Globus pallidus (tissue), 1 donor: ENCODE measurements at regions not wholly inside any gene's neighbourhood (a gene's known extent, or its start where the extent isn't known, plus 50 kb on each side); places are given as distances from the start of the nearest gene placed in this dataset.
"Not testable (repeated sequence)": the region's sequence is repeated elsewhere in the genome, so short reads cannot be mapped to it uniquely, and the experiment has no call there.

ENCODE experiments used
- DNase-seq: peaks from one replicate; pipeline ENCODE4 v3.0.0-alpha.2; 2015; ENCODE audit warnings: low spot score

DNA sequence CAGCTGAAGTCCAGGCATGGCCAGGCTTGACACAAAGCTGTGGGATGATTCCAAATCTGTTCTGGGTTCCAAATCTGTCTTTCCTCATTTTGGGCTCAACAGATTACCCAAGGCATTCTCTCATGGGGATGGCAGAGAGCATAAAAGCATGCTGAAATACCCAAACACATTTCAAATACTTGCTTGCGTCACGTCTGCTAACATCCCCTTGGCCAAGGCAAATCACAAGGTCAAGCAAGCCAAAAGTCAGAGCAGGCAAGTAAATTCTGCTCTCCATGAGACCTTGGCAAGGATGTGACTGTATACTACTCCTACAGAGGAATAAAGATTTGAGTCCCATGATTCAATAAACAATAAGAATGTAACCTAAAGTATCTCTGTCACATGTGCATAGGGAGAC, 306.7 kb downstream of the EPB41L4A start:
- no peak for DNase-seq

DNA sequence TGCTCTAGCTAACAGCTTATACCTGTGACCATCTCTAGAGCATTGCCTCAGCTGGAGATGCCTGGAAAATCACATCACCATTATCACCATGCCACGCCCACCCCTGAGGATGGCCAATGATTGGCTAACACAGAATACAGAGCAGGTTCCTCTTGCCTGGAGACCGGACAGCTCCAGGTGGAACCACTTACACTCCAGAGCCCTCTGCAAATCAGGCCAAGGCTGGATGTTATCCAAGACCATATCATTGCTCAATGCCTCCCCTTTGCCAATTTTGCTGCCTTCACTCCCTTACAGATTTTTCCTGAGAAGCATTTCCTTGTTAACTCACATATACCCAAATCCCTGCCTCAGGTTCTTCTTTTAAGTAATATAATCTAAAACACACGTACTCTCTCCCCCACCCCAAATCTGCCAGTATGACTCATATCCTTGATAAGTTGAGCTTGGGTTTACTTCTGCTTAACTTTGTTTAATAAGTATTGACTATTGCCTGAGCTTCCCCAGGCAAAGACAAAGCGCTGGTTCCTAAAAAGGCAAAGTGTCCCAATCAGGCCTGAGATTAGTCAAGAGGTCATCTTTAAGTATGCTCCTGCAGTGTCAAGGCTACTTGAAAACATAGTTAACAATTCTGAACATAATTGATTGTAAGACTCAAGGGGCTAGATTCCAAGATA, 309.6 kb downstream of the EPB41L4A start:
- DNase-seq = no peak

DNA sequence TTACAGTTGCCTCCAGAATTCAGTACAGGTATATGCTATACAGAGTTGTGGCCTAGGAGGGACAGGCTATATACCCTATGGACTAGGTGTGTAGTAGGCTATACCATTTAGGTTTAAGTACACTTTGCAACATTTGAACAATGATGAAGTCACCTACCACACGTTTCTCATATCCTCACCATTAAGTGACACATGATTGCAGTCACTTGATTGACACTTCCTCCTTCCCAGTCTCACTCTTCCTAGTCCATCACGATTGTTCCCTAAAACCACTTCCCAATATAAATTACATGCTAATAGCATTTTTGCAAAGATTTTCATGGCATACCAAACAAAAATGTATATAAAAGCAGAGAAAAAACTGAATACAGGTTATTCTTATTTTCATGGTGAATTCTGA, 312.2 kb downstream of the EPB41L4A start:
- no peak for DNase-seq

DNA sequence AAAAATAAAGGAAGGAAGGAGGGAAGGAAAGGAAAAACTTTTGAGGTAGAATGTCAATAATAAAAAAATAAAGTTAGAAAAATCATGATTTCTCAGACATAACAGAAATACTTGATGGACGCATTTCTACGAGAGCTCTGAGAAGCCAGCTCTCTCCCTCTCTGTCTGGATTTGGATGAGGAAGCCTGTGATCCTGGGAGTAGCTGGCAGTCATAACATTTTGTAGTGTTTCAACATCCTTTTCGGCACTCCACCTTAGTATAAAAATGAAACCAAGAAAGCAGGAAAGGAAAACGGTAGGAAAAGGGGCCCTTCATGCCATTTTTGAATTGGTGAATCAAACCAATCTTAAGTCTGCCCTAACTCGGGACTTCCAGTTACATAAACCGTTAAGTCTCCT, 321.3 kb downstream of the EPB41L4A start:
- DNase-seq = no peak

DNA sequence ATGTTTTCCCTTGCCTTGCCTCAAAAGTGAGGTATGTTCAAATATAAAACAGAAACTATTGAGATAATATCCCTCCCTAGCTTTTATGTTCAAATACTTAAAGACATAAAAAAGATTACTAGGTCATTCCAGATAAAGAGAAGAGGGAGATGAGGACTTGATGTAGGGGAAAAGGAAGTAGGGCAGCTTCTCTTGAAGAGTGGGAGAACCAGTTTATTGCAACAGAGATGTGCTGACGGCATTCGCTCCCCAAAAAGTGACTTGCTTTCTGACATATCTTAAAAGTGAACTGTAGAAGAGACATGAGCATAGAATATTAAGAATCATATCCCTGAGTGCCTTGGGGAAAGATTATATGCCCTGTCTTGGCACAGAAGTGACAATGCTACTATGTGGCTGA, 330.2 kb upstream of the NREP start:
- no peak for DNase-seq

DNA sequence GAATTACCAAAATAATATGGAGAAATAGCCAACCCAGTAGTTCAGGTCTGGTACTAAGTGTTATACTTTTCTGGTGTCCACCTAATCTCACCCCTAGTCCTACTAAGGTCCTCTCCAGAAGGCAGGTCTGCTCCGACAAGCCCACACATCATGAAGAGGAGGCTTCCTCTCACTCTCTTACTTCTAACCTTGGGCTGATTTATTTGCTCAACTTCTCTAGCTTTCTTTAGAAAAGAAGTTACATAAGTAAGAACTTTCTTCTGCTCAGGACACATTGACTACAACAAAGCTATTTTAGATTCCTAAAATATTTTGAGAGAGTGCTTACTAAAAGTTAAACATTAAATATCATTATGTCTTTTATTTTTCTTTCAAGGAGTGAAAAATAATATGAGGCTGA, 329.7 kb upstream of the NREP start:
- no peak for DNase-seq

DNA sequence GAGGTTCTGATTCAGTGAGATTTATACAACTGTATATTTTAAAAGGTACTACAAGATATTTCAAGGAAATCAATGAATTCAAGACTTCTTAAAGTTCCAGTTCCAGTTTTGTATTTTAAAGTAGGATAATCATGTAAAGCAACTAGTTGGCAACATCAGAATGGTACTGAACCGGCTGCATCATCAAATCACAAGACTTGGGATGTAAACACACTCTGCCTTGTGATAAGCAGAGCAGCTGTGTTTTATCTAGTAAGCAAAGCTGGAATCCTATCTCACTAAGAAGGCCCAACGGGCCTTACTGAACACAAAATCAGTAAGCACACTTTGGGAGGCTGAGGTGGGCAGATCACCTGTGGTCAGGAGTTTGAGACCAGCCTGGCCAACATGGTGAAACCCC, 327.2 kb upstream of the NREP start:
- DNase-seq = no peak

DNA sequence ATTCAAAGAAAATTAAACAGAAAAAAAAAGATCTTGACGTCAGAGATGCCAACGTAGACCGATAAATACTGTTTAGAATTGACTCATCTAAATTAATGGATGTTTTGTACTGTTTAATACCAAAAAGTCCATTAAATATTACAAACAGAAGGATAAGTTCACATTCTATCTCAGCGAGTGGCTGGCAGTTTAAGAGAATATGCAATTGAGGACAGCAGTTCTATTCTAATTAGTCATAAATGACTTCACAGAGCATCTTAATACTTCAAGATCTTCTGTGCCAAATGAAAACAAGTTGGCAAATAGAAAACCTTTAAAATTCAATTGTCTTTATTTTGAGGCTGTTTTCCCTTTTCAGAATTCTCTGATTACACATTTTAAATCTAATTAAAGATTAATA, 326.6 kb upstream of the NREP start:
- no peak for DNase-seq

DNA sequence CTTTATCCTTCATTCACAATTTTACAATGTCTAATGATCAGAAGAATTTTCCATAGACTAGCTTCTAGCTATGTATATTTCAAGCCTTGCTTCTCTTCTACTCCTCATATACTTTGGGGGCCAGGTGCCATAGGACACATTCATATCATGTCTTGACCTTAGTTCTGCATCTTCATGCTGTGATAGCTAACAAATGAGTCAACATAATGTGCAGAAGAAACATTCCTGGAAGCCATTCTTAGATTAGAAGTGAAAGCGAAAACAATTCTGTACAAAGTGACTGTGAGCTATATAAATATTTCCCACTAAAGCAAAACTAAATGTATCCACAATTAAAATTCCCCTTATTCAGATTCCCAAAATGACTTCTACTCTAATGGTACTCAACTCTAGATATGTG, 320.2 kb upstream of the NREP start:
- no peak for DNase-seq

DNA sequence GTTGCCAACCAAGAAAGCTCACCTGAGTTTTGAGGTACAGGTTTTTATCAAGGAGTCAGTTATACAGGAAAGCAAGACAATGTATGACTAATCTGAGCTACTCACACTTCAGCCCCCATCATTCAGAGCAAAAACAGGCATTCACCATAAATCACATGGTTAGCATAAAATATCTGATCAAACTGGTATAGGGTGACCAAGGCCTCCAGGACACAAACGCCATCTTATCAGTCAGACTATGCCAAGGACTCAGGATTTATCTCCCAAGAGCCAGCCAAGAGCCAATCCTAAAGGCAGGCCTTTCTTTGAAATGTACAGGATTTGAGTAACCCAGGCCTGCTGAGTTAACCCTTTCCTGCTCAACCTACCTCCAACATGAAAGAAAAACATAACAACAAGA, 313.0 kb upstream of the NREP start:
- DNase-seq = no peak

DNA sequence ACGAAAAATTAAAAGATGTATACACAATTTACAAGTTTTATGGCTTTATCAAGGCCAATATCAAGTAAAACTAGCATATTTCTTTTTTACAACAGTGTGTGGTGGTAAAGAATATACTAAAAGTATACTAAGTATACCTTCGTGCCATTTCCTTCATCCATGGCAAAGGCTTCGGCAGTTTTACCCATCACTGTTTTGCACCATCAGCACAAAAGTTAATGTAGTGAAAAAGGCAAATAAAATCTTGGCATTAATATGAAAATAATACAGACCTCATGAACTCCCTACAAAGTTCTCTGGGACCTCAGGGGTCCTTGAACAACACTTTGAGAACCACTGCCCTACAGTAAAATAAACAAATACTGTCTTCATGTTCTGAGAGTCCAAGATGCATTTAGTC, 312.3 kb upstream of the NREP start:
- no peak for DNase-seq

DNA sequence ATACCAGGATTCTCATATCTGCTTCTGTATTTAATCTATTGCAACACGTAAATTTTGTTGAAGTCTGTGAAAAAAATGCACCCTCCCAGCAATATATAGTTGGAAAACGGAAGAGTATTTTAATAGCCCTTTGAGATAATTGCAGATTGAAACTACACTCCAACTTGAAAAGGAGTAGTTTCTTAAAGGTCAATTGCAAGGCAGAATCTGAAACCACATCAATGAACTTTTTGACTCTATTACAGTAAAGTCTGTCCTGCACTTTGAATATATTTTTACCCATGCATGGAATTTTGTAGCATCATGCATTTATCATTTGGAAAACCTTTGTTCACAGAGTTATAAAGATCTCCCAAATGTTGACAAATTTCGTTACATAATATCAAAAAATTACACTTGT, 311.6 kb upstream of the NREP start:
- DNase-seq = no peak

DNA sequence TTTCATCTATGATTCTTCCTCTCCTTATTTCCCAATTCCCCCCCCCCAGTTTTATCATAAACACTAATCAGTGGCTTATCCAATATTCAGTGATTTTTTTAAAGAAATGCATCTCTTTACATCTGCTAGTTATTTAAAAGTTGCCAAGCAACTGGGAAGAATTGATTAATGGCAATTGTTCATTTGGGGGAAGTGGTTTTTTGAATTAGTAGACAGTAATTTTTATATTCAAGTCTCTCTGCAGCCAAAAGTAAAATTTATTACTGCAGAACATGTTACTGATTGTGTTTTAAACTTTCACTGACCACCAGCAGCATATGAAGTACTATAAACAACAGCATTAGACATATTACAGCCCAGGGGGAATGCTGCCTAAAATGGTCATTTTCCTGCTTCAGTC, 308.8 kb upstream of the NREP start:
- no peak for DNase-seq

DNA sequence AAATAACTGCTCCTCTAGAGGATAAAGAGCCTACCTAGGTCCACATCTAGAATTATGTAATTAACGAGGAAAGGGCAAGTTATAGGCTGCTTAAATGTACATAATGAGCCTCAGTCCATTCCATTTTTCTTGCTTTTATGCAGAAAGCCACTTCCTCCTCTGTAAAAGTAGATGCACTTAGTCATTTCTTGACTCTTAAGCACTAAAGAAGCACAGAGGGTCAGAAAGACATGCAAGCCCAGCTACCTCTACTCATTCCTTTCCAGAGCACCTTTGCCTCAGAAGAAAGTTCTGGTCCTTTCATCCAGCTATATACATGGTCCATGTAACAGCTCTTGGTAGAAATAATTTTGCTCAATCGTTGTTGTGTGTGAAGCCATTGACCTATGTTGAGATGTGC, 308.0 kb upstream of the NREP start:
- DNase-seq = no peak

DNA sequence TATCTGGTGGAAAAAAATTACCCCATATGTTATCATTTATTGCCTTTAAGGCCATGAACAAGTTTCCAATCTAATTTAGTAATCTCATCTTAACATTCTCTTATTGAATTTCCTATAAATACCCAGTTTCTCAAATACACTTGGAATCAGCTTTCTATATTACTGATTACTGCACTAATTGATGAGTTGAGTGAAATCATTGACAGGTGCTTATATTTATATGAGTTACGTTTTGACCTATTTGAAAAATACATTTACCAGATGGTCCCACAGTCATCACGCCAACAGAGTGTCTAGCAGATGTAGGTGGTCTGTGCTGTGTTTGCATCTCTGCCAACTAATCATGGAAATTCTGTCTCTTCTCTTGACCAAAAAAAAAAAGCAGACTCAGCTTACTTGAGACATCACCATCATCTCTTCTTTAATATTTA, 307.3 kb upstream of the NREP start:
- no peak for DNase-seq

DNA sequence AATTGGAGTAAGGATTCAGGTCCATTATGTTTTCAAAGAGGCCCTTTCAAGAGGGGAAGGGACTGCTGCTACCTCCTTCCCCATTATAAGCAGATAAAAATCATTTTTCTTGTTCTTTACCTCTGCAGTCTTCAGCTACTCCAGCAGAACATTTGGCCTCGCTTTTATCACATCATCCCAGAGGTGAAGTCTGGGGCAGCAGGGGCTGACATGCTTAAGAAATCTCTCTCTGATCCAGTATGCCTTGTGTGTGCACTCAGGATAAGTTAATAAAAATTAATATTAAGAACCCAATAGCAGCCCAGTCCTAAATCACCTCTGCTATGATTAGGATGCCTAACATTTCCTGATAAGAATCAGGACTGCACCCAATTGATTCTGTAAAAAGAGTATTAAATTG, 306.9 kb upstream of the NREP start:
- DNase-seq = no peak

DNA sequence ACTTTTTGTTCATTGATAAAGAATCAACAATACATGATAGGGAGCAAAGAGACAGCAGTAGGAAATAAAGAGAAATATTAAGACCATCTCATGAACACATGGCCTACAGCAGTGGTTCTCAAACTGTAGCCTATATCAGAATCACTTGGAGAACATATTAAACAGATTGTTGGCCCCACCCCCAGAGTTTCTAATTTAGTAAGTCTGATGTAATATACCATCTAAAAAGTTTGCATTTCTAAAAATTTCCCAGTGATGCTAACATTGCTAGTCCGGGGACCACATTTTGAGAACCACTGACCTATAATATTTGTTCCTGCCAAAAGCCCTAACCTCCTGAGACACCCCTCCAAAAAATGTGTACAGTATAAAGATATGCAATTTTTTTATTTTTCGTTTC, 306.2 kb upstream of the NREP start:
- DNase-seq = no peak

DNA sequence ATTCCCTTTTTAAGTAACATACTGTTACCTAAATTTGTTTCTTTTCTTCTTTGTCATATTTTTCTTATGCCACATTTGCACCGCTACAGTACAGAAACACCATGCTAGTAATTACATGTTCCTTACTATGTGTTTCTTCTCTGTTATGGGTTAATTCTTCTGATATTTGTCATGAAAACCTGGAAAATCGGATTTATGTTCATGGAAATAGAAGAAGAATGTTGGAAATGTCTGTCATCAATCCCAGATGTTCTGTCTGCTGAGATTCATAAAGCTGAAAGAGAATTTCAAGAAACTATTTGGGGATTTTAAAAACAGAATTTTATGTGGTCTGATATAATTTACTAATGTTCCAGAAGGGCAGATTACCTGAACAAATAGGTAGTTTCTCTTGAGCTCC, 305.2 kb upstream of the NREP start:
- no peak for DNase-seq

DNA sequence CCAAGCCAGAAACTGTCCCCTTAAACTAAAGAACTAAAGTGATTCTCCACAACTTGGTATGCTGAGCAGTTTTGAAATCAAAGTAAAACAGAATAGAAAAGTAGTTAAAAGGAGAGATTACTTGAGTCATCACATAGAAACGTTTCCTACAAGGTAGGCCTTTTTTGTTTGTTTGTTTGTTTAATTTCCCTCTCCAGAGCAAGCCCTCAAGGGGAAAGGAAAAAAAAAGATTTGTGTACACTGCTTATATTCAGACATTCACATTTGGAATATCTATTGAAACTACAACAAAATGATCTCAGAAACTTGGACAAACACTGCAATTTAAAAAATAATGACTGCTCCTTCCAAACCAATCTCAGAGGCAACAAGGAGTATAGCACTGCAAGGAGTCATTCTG, 304.7 kb upstream of the NREP start:
- no peak for DNase-seq

DNA sequence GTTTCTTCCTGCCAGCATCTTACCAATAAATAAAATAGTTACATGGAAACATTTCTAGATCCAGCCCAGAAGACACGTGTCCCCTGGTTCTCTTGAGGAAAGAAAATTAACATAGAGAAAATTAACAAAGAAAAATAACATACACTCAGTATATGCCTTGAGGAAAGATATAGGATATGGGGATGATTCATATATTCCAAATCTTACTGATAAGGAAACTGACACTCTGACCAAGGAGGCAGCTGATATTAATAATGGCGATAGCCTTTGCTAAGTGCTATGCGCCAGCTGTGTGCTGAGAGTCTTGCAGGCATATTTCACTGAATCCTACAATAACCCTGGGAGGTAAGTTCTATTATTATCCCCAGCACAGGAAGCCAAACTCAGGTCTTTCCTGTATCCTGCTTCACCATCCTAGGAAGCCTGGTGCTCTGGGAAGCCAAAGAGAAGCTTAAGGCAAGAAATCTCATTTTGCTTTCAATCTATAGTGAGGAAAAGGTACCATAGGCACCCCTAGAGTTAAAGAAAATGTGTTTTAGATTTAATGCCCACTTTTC, 302.7 kb upstream of the NREP start:
- DNase-seq = no peak

DNA sequence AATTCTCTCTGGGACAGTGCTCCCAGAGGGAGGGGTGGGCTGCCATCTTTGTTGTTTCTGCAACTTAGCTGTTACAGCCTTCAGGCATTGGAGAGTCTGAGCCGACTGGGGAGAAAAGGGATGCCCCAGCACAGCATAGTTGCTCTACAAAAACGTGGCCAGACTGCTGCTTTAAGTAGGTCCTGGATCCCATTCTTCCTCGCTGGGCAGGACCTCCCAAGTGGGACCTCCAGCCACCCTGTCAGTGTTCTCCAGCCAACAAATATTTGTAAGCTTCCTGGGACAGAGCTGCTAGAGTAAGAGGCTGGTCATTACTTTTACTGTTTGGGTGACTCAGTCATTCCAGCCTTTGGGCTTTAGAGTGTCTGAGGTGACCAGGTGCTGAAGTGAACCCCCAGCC, 292.7 kb upstream of the NREP start:
- DNase-seq = no peak

DNA sequence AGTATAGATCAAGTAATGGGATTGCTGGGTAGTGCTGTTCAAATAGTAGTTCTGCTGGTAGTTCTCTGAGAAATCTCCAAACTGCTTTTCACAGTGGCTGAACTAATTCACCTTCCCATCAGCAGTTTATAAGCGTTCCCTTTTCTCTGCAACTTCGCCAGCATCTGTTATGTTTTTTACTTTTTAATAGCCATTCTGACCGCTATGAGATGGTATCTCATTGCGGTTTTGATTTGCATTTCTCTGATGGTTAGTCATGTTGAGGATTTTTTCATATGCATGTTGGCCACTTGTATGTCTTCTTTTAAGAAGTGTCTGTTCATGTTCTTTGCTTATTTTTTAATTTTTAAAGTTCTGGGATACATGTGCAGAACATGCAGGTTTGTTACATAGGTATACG, 279.2 kb upstream of the NREP start:
- DNase-seq = no peak

DNA sequence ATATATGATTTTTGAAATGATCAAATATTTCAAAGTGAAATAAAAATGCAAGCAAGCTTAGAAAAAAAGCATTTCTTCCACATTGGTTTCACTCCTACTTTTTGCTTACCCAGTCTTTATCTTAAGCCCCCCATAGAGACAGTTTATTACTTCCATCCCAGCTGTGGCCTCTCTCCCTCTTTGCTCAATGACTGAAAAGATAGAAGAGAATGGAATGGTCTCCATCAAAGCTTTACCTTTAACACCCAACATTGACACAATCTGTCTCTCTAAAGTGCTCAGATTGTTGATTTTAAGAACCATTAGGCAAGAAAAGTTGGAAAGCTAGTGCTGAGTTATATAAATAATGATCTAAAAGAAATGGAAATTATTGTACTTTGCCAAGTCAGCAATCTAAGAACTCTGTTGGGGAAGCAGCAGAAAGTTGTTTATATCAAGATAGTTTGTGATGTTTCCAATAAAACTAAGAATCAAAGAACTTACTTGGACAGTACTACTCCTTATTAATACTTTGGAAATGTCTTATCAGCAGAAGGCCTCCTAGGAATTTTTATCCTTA, 277.5 kb upstream of the NREP start:
- no peak for DNase-seq

DNA sequence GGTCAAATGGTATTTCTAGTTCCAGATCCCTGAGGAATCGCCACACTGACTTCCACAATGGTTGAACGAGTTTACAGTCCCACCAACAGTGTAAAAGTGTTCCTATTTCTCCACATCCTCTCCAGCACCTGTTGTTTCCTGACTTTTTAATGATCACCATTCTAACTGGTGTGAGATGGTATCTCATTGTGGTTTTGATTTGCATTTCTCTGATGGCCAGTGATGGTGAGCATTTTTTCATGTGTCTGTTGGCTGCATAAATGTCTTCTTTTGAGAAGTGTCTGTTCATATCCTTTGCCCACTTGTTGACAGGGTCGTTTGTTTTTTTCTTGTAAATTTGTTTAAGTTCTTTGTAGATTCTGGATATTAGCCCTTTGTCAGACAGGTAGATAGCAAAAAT, 269.9 kb upstream of the NREP start:
- not testable (repeated sequence) for DNase-seq
